ENCODE measurements at regions not wholly inside any gene's neighbourhood (a gene's known extent, or its start where the extent isn't known, plus 50 kb on each side); places are given as distances from the start of the nearest gene placed in this dataset.

- Mint-ChIP-seq H3K36me3 (ENCODE audit: low read depth) (no peaks in the 10 kb centered on the region), H3K27ac (no peak overlapping the region), H3K27me3 (peaks cover 17% of the 10 kb centered on the region), H3K4me1 (no peaks in the 10 kb centered on the region), H3K4me3 (no peak overlapping the region)
- no peaks in the 10 kb centered on the region for H3K9me3 ChIP-seq (ENCODE audit: control insufficient read depth, low read length, poor library complexity, severe bottlenecking)
- DNase-seq (no peak), ATAC-seq (no peak)
These were observed 91.9 kb upstream of the CDH4 start for GRCh38 chr20:61159957-61160686.

GRCh38 chr20:61161726-61162390, 90.2 kb upstream of the CDH4 start:
- Mint-ChIP-seq H3K27ac (no peak overlapping the region), H3K27me3 (peaks cover 27% of the 10 kb centered on the region), H3K36me3 (ENCODE audit: low read depth) (no peaks in the 10 kb centered on the region), H3K4me1 (no peaks in the 10 kb centered on the region), H3K4me3 (no peak overlapping the region)
- ATAC-seq = no peak
- H3K9me3 ChIP-seq (ENCODE audit: control insufficient read depth, low read length, poor library complexity, severe bottlenecking) = no peaks in the 10 kb centered on the region
- no peak for DNase-seq

GRCh38 chr20:61162451-61162850, 89.6 kb upstream of the CDH4 start:
- Mint-ChIP-seq H3K27me3 (peaks cover 28% of the 10 kb centered on the region), H3K4me1 (no peaks in the 10 kb centered on the region), H3K27ac (no peak overlapping the region), H3K36me3 (ENCODE audit: low read depth) (no peaks in the 10 kb centered on the region), H3K4me3 (no peak overlapping the region)
- DNase-seq (no peak), ATAC-seq (no peak)
- H3K9me3 ChIP-seq (ENCODE audit: control insufficient read depth, low read length, poor library complexity, severe bottlenecking) = no peaks in the 10 kb centered on the region

- Mint-ChIP-seq H3K4me1 (no peaks in the 10 kb centered on the region), H3K27ac (no peak overlapping the region)
These were observed 89.0 kb upstream of the CDH4 start for GRCh38 chr20:61163031-61163430.

GRCh38 chr20:61166324-61166723, 85.7 kb upstream of the CDH4 start:
- no peaks in the 10 kb centered on the region for H3K36me3 Mint-ChIP-seq (ENCODE audit: low read depth)
- ATAC-seq (no peak), DNase-seq (no peak)
- no peaks in the 10 kb centered on the region for H3K9me3 ChIP-seq (ENCODE audit: control insufficient read depth, low read length, poor library complexity, severe bottlenecking)
- H3K27ac Mint-ChIP-seq = no peak overlapping the region
- H3K4me1 Mint-ChIP-seq = no peaks in the 10 kb centered on the region
- peaks cover 39% of the 10 kb centered on the region for H3K27me3 Mint-ChIP-seq
- no peak overlapping the region for H3K4me3 Mint-ChIP-seq

More at GRCh38 chr20:61163031-61163430, 89.0 kb upstream of the CDH4 start:
- DNase-seq = no peak
- Mint-ChIP-seq H3K36me3 (ENCODE audit: low read depth) (no peaks in the 10 kb centered on the region), H3K27me3 (peaks cover 34% of the 10 kb centered on the region), H3K4me3 (no peak overlapping the region)
- no peaks in the 10 kb centered on the region for H3K9me3 ChIP-seq (ENCODE audit: control insufficient read depth, low read length, poor library complexity, severe bottlenecking)
- no peak for ATAC-seq

GRCh38 chr20:61168605-61169004, 83.5 kb upstream of the CDH4 start:
- no peaks in the 10 kb centered on the region for H3K36me3 Mint-ChIP-seq (ENCODE audit: low read depth)
- peaks cover 35% of the 10 kb centered on the region for H3K27me3 Mint-ChIP-seq
- no peak overlapping the region for H3K4me3 Mint-ChIP-seq
- H3K27ac Mint-ChIP-seq = no peak overlapping the region
- H3K4me1 Mint-ChIP-seq = no peaks in the 10 kb centered on the region
- H3K9me3 ChIP-seq (ENCODE audit: control insufficient read depth, low read length, poor library complexity, severe bottlenecking) = no peaks in the 10 kb centered on the region
- ATAC-seq (no peak), DNase-seq (no peak)

- no peaks in the 10 kb centered on the region for H3K4me1 Mint-ChIP-seq
- no peak overlapping the region for H3K27ac Mint-ChIP-seq
- H3K4me3 Mint-ChIP-seq = no peak overlapping the region
- no peaks in the 10 kb centered on the region for H3K36me3 Mint-ChIP-seq (ENCODE audit: low read depth)
- peaks cover 26% of the 10 kb centered on the region for H3K27me3 Mint-ChIP-seq
- DNase-seq (no peak), ATAC-seq (no peak)
- peaks cover 4% of the 10 kb centered on the region for H3K9me3 ChIP-seq (ENCODE audit: control insufficient read depth, low read length, poor library complexity, severe bottlenecking)
These were observed 82.2 kb upstream of the CDH4 start for GRCh38 chr20:61169874-61170273.

GRCh38 chr20:61170496-61171320, 81.4 kb upstream of the CDH4 start:
- peaks cover 26% of the 10 kb centered on the region for H3K27me3 Mint-ChIP-seq
- no peak for ATAC-seq

GRCh38 chr20:61173267-61173666, 78.8 kb upstream of the CDH4 start:
- Mint-ChIP-seq H3K27me3 (peaks cover 7% of the 10 kb centered on the region), H3K36me3 (ENCODE audit: low read depth) (no peaks in the 10 kb centered on the region), H3K27ac (no peak overlapping the region), H3K4me3 (no peak overlapping the region), H3K4me1 (no peaks in the 10 kb centered on the region)
- H3K9me3 ChIP-seq (ENCODE audit: control insufficient read depth, low read length, poor library complexity, severe bottlenecking) = peaks cover 4% of the 10 kb centered on the region
- ATAC-seq (no peak), DNase-seq (no peak)

More at GRCh38 chr20:61170496-61171320, 81.4 kb upstream of the CDH4 start:
- H3K9me3 ChIP-seq (ENCODE audit: control insufficient read depth, low read length, poor library complexity, severe bottlenecking) = peaks cover 4% of the 10 kb centered on the region
- Mint-ChIP-seq H3K27ac (no peak overlapping the region), H3K4me3 (no peak overlapping the region), H3K36me3 (ENCODE audit: low read depth) (no peaks in the 10 kb centered on the region), H3K4me1 (no peaks in the 10 kb centered on the region)
- DNase-seq = no peak

- H3K4me3 Mint-ChIP-seq = no peak overlapping the region
- H3K36me3 Mint-ChIP-seq (ENCODE audit: low read depth) = no peaks in the 10 kb centered on the region
- DNase-seq (no peak), ATAC-seq (no peak)
- peaks cover 4% of the 10 kb centered on the region for H3K9me3 ChIP-seq (ENCODE audit: control insufficient read depth, low read length, poor library complexity, severe bottlenecking)
- no peaks in the 10 kb centered on the region for H3K4me1 Mint-ChIP-seq
- no peak overlapping the region for H3K27ac Mint-ChIP-seq
- H3K27me3 Mint-ChIP-seq = peaks cover 6% of the 10 kb centered on the region
These were observed 77.9 kb upstream of the CDH4 start for GRCh38 chr20:61173961-61174725.

GRCh38 chr20:61176874-61177273, 75.2 kb upstream of the CDH4 start:
- no peak for DNase-seq
- peaks cover 4% of the 10 kb centered on the region for H3K9me3 ChIP-seq (ENCODE audit: control insufficient read depth, low read length, poor library complexity, severe bottlenecking)
- ATAC-seq = no peak
- Mint-ChIP-seq H3K4me3 (no peak overlapping the region), H3K27me3 (peaks cover 7% of the 10 kb centered on the region), H3K4me1 (no peaks in the 10 kb centered on the region), H3K36me3 (ENCODE audit: low read depth) (no peaks in the 10 kb centered on the region), H3K27ac (no peak overlapping the region)

GRCh38 chr20:61178551-61179071, 73.5 kb upstream of the CDH4 start:
- peaks cover 4% of the 10 kb centered on the region for H3K9me3 ChIP-seq (ENCODE audit: control insufficient read depth, low read length, poor library complexity, severe bottlenecking)
- H3K36me3 Mint-ChIP-seq (ENCODE audit: low read depth) = no peaks in the 10 kb centered on the region
- H3K27ac Mint-ChIP-seq = no peak overlapping the region
- H3K4me3 Mint-ChIP-seq = no peak overlapping the region
- DNase-seq (no peak), ATAC-seq (no peak)
- H3K27me3 Mint-ChIP-seq = peaks cover 7% of the 10 kb centered on the region
- H3K4me1 Mint-ChIP-seq = no peaks in the 10 kb centered on the region
